ENCODE measurements at regions not wholly inside any gene's neighbourhood (a gene's known extent, or its start where the extent isn't known, plus 50 kb on each side); places are given as distances from the start of the nearest gene placed in this dataset.

DNA sequence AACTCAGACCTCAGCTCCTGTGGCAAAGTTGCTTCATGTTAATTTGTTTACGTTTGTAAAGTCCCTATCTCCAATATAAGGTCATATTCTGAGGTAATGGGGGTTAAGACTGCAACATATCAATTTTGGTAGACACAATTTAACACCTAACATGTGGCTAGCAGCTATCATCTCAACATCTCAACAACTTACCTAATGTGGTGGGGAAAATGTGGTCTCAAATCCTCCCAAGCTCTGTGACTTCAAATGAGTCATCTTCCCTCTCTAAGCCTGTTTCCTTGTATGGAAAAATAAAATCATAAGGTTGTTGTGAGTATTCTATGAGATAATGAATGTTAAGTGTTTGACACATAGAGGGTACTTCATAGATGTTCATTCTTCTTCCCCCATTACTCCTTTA is 443.3 kb downstream of the CDK5RAP2 start:
- Histone ChIP-seq H3K9ac (no peak overlapping the region), H3K4me1 (no peaks in the 10 kb centered on the region), H3K4me2 (ENCODE audit: low read length) (no peak overlapping the region), H3K27me3 (ENCODE audit: control insufficient read depth, insufficient read depth, low read length) (no peaks in the 10 kb centered on the region), H2AFZ (no peak overlapping the region), H3K36me3 (ENCODE audit: control insufficient read depth, insufficient read depth, low read length) (no peaks in the 10 kb centered on the region), H3K79me2 (no peaks in the 10 kb centered on the region), H3K4me3 (ENCODE audit: low read depth, low read length) (no peak overlapping the region), H3K9me3 (ENCODE audit: control insufficient read depth, low read length) (peaks cover 3% of the 10 kb centered on the region), H3K27ac (no peak overlapping the region)
- TF ChIP-seq, protein P1, sequence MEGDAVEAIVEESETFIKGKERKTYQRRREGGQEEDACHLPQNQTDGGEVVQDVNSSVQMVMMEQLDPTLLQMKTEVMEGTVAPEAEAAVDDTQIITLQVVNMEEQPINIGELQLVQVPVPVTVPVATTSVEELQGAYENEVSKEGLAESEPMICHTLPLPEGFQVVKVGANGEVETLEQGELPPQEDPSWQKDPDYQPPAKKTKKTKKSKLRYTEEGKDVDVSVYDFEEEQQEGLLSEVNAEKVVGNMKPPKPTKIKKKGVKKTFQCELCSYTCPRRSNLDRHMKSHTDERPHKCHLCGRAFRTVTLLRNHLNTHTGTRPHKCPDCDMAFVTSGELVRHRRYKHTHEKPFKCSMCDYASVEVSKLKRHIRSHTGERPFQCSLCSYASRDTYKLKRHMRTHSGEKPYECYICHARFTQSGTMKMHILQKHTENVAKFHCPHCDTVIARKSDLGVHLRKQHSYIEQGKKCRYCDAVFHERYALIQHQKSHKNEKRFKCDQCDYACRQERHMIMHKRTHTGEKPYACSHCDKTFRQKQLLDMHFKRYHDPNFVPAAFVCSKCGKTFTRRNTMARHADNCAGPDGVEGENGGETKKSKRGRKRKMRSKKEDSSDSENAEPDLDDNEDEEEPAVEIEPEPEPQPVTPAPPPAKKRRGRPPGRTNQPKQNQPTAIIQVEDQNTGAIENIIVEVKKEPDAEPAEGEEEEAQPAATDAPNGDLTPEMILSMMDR (IDR thresholded peaks at IDR 0.05), result no peak

DNA sequence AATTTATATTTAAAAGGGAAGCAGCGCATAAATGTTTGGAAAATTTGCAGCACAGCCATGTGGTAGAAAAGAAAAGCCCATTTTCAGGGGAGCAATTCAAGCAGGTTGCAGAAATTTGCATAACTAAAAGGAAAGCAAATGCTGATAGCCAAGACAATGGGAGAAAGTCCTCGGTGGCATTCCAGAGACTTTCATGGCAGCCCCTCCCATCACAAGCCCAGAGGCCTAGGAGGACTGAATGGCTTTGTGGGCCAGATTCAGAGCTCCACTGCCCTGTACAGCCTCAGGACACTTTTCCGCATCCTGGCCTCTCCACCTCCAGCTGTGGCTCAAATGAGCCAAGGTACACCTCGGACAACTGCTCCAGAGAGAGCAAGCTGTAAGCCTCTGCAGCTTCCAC is 462.9 kb downstream of the CDK5RAP2 start:
- no peaks in the 10 kb centered on the region for H3K4me1 ChIP-seq
- no peak overlapping the region for H3K4me3 ChIP-seq (ENCODE audit: low read depth, low read length)
- no peak overlapping the region for H2AFZ ChIP-seq
- H3K9me3 ChIP-seq (ENCODE audit: control insufficient read depth, low read length), result no peaks in the 10 kb centered on the region
- TF ChIP-seq, protein P1 (IDR thresholded peaks at IDR 0.05), result no peak
- no peaks in the 10 kb centered on the region for H3K79me2 ChIP-seq
- no peaks in the 10 kb centered on the region for H3K27me3 ChIP-seq (ENCODE audit: control insufficient read depth, insufficient read depth, low read length)
- H3K27ac ChIP-seq, result no peak overlapping the region
- H3K9ac ChIP-seq, result no peak overlapping the region
- H3K36me3 ChIP-seq (ENCODE audit: control insufficient read depth, insufficient read depth, low read length), result no peaks in the 10 kb centered on the region
- no peak overlapping the region for H3K4me2 ChIP-seq (ENCODE audit: low read length)

DNA sequence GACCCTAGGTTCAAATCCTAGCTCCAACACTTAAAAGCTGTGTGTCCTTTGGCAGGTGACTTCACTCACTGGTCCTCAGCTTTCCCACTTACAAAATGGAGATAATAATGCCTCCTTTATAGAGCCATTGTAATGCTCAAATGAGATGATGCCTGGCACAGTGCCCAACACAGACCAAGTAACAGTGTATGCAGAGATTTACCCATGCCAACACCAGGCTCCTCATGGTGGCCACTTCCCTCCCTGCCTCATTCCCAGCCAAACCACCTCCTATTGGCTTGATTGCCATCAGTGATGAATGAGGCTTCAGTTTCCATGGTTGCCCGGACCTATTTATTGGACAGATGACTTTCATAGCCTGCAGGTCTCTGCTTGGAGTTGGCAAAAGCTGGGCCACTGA is 469.4 kb downstream of the CDK5RAP2 start:
- Histone ChIP-seq H3K27ac (no peak overlapping the region), H3K4me2 (ENCODE audit: low read length) (no peak overlapping the region), H3K4me1 (no peaks in the 10 kb centered on the region), H3K4me3 (ENCODE audit: low read depth, low read length) (no peak overlapping the region), H3K27me3 (ENCODE audit: control insufficient read depth, insufficient read depth, low read length) (no peaks in the 10 kb centered on the region), H2AFZ (no peak overlapping the region), H3K9ac (no peak overlapping the region), H3K79me2 (no peaks in the 10 kb centered on the region), H3K36me3 (ENCODE audit: control insufficient read depth, insufficient read depth, low read length) (no peaks in the 10 kb centered on the region), H3K9me3 (ENCODE audit: control insufficient read depth, low read length) (no peaks in the 10 kb centered on the region)
- TF ChIP-seq, protein P1 (IDR thresholded peaks at IDR 0.05), result no peak

DNA sequence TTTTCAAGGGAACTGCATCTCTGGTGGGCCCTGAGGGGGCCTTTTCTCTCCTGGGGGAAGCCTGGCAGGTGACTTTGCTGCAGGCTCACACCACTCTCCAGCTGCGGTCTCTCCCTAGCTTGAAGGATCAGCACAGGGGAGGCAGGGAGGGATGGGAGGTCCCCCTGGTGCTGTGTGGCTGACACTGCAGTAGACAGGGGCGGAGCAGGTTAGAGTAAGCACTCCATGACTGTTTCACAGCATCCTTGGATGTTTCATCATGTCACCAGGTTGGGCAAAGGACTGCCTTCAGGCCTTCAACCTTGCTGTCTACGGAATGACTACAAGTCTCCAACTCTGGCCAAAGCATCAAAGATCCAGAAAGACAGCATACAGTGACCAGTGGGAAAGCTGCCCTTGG is 470.7 kb downstream of the CDK5RAP2 start:
- no peak overlapping the region for H3K4me2 ChIP-seq (ENCODE audit: low read length)
- H3K36me3 ChIP-seq (ENCODE audit: control insufficient read depth, insufficient read depth, low read length), result no peaks in the 10 kb centered on the region
- H3K9me3 ChIP-seq (ENCODE audit: control insufficient read depth, low read length), result no peaks in the 10 kb centered on the region
- H3K4me1 ChIP-seq, result no peaks in the 10 kb centered on the region
- H2AFZ ChIP-seq, result no peak overlapping the region
- H3K27ac ChIP-seq, result no peak overlapping the region
- H3K27me3 ChIP-seq (ENCODE audit: control insufficient read depth, insufficient read depth, low read length), result no peaks in the 10 kb centered on the region
- TF ChIP-seq, protein P1 (IDR thresholded peaks at IDR 0.05), result no peak
- no peak overlapping the region for H3K4me3 ChIP-seq (ENCODE audit: low read depth, low read length)
- H3K9ac ChIP-seq, result no peak overlapping the region
- H3K79me2 ChIP-seq, result no peaks in the 10 kb centered on the region

DNA sequence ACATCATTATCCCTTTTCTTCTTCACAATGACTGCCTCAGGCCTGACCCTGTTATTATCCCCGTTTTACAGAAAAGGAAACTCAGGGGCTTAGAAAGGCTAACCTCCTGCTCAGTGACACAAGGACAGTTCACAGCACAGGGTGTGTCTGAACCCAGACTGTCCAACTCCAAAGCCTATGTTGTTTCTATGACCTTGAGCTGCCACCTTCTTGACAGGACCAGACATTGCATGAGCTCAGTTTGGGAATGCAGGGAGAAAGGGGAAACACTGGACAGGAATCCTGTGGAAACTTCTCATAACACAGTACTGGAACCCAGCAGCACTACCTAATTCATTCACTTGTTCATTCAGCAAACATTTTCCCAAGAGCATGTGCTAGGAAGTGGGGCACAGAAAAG is 472.8 kb downstream of the CDK5RAP2 start:
- Histone ChIP-seq H3K4me1 (no peaks in the 10 kb centered on the region), H2AFZ (no peak overlapping the region), H3K27me3 (ENCODE audit: control insufficient read depth, insufficient read depth, low read length) (no peaks in the 10 kb centered on the region), H3K9ac (no peak overlapping the region), H3K36me3 (ENCODE audit: control insufficient read depth, insufficient read depth, low read length) (no peaks in the 10 kb centered on the region), H3K27ac (no peak overlapping the region), H3K4me2 (ENCODE audit: low read length) (no peak overlapping the region), H3K9me3 (ENCODE audit: control insufficient read depth, low read length) (no peaks in the 10 kb centered on the region), H3K79me2 (no peaks in the 10 kb centered on the region), H3K4me3 (ENCODE audit: low read depth, low read length) (no peak overlapping the region)
- TF ChIP-seq, protein P1 (IDR thresholded peaks at IDR 0.05), result no peak
